Inferior parietal cortex (tissue), 1 donor: ENCODE measurements at regions not wholly inside any gene's neighbourhood (a gene's known extent, or its start where the extent isn't known, plus 50 kb on each side); places are given as distances from the start of the nearest gene placed in this dataset.
"Not testable (repeated sequence)": the region's sequence is repeated elsewhere in the genome, so short reads cannot be mapped to it uniquely, and the experiment has no call there.

Experiments
- DNase-seq: peaks from one replicate; pipeline ENCODE4 v3.0.0-alpha.2; 2016; ENCODE audit errors: extremely low spot score

DNA sequence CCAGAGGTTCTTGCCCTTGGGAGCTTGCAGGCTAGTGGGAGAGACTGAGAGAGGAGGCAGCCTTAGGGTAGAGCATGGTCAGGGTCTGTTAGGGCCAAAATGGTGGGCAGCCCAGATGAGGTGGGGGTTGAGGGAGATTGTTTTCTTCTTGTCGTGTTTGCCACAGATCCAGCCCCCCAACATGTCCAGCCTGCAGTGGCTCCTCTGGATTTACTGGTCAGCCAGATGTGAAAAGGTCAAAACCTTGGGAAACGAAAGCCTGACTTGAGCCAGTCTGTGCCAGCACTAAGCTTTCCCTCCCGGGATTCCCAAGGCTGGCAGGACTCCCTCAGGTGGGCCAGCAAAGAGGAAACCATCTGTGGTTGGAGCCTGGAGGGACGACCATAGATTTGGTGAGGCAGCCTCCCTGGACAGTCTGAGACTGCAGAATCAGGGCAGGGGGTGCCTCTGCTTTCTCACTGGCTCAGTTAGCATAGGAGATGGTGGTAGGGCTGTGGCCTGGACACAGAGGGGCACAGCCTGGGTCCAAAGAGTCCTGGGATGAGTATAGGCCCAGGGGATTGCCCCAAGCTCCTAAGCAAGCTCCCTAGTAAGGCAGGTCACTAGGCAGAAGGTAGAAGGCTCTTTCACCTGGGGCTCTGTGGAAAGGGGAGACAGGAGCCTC, 51.2 kb upstream of the PRR23C start:
- DNase-seq, result no peak

DNA sequence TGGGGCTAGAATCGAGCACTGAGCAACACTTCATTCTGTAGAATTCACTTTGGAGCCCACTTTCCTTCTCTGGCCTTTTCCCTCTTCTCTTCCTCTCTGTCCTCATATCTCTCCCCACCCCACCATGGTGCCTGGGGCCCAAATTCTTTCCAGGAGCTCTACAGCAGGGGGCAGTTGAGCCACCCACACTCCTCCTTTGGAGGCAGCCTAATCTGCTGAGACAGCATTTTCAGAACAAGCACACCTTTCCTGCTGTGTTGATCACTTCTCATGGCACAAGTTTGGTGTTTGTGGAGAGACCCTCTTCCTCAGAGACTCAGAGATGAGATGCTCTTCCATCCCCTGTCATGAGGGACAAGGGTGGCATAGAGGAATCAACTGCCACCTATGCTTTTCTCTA, 52.0 kb upstream of the PRR23C start:
- DNase-seq, result no peak

DNA sequence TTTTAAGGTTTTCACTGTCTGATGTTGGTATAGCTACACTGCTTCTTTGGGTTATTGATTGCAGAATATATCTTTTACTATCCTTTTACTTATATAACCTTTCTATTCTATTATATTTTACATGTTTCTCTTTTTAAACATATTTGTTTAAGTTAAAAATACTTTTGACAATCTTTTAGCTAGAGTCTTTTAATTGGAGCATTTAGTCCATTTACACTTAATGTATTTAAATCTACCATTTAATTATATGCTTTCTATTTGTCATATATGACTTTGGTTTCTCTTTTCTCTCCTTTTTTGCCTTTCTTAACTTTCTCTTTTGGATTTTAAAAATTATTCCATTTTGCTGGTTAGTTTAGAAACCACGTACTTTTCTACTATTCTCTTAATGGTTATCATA, 53.7 kb upstream of the PRR23C start:
- no peak for DNase-seq

DNA sequence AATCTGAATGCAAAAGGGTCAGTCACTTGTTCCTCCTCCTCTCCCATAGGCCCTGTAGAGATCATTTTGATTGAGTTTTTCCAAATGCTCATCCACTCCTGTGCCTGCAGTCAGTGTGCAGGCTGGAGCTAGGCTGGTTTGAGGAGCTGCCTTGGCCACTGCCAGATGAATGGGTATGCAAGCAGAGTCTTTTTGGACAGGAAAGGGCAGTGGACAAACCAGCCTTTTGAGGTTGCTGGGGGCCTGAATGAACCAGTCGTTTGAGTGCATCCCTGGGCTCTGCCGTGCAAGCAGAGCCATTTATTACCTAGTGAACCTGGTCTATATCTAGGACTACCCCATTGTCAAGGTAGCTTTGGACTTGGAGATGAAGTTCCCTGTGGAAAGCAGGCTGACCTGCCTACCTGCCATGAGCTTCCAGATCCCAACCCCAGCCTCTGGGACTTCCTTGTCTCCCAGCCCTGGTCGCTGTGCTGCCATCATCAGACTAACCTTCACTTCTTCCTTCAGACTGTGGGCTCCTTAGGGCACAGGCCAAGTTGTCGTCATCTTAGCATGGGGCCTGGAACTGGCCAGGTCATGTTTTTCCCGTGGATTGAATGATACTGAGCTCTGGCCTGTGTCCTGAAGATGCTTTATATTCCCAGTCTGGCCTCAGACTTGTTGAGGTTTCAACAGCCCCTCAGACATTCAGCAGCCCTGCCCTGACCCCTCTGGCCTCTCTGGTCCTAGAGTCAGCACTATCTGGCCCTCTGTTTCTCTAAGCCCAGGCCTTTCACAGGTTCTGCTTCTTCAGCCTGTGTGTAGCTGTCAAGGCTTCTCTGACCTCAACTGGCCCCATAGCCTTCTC, 55.5 kb upstream of the PRR23C start:
- DNase-seq, result no peak

DNA sequence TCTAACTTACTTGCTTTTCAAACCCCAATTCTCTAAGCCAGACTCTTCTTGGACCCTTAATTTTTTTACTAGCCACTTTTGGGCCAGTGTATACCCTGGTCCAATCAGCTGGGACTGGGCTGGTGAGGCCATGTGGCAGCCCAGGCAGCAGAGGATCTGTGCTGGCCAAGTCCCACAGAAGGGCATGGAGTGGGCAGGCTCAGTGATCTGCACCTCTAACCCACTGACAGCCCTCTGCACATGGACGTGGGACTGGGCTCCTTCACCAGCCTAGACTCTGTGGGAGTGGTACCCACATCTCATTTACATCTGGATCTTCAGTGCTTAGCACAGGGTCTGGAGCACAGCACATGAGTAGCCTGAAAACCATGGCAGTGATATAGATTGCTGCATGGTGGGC, 56.1 kb upstream of the PRR23C start:
- no peak for DNase-seq

DNA sequence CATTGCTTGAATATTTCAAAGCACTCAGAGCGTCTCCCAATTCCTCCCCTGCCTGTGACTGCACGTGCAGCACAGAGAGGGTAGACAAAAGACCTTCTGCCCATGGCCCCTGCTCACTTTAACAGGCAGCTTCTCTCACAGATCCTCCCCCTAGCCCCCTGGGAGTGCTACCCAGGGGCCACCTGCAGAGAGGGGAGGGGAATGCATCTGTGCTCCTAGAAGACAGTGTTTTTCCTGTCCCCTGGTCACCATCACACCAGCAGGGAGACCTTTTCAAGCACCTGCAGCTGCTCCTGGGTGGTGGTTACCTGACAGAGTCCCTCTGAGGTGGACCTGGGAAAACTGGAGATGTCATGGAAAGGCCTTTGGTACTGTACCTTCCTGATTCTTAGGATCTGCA, 56.7 kb upstream of the PRR23C start:
- DNase-seq, result no peak

DNA sequence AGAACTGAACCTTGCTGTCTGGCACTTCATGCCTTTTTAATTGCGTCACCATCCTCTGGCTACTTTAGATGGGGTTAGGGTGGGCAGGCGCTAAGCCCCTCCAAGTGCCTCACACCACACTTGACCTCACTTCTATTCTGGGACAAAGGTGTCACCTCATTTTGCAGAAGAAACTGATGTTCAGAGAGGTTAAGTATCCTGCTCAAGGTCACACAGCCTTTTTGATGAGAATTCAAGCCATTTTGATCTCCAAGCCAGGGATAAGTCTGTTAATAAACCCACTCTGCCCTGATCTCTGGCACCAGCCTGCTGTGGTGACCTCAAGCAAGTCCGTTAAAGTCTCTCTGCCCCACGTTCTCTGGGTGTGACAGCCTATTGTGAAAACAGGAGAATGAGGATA, 58.8 kb upstream of the PRR23C start:
- no peak for DNase-seq

DNA sequence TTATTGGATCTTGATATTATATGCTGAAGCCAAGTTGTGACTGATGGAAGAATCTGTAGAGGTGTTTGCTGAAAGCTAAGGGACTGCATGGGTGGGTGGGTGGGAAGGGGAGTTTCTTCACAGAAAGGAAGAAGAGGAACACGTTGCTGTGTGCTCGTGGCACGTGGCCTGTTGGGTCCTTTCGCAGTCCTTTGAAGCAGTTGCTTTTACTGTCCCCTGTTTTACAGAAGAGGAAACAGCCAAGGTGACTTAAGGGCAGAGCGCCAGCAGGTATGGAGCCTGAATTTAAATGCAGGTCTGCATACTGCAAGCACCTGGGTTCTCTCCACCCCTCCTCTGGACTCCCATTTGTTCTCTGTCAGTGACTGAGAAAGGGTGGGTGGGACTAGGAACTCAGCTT, 59.4 kb upstream of the PRR23C start:
- no peak for DNase-seq

DNA sequence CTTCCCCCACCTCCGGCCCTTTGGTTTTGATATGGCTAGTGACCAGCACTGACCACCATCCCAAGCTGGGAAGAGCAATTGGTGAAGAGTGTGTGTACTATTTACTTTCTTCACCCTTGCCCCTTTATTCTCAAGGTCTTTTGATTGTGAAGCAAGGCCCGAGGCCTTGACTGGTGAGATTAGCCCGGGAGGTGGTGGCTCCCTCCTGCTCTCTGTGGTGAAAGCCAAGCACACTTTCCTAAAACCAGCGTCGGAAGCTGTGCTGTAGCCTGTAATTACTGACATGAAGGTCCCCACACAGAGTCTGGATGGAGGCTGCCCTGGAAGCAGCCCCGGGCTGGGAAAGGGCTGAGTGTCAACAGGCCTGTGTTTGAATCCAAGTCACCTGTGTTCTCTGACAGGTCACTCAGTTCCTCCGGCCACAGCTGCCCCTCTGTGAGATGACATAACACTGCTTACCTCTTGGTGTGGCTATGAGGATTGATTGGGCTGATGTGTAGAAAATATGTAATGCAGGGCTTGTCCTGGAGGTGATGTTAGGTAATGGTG, 60.5 kb upstream of the PRR23C start:
- no peak for DNase-seq

DNA sequence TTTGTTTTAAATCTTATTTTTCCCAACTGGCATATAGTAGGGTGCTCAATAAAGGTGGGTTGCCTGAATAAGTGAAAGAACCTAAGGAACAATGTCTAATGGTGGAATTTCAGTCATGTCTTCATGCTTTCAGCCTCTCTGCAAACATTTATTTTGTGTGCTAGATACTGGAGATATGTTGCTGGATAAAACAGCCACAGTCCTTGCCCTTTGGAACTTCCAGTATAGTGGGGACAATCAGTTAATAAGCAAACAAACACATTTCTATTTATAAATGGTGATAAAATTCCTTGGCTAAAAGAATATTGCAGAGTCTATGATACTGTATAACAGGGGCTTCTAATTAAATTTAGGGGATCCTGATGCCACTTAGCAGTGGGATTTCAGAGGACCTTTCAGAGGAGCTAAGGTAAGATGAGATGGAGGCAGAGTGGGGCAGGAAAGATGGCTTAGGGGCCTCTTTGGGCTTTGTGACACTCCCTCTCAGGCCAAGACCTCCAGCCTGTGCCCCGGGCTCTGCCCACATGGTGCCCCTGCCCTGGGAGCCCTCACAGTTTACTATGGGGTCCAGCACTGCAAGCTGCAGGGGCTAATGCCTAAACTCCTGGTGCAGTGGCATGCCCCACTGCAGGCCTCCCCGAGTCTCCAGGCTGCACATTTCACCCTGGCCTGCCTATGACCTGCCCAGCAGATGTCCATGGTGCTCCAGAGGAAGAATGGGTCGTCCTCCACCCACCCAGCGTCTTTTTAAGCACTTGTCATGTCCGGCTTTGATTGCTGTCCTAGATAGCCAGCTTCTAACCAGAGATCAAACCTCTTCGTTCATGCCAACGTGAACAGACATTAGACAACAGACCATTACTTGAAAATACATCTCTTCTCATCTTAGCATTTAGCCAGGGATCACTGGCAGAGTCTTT, 61.6 kb upstream of the PRR23C start:
- no peak for DNase-seq

DNA sequence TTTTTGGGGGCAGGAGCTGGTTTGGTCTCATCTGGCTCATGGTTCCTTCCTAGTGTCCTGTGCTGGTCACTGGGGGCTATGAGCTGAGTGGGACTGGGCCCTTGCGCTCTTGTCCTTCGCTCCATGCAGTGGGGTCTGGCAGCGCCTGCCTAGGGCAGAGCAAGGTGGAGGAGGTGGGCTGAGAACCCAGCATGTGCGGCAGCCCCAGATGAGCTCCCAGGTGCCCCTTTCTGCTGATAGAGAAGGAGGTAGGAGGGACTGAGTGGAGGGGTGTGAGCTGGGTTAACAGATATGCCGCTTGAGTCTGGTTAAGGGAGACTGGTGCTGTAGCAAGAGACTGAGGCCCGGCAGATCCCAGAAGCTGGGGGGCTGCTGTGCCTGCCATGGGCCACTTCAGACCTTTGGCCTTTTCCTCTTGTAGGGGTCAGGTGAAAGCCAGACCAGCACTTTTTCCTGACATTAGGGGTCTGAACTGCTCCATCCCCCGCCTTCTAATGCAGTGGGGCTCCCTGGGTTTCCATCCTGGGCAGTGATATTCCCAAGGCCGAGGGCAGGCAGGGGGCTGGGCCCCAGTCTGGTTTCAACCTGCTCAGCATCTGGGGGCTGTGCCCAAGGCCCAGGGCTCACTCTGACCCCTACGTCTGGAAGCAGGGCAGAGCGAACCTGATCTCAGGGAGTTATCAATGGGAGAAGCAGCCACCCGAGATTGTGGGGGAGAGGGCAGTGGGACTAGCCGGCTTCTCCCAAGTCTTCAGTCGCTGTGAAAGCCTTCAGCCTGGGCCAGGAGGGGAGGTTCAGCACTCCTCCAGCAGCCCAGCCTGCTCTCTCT, 62.9 kb upstream of the PRR23C start:
- DNase-seq, result no peak

DNA sequence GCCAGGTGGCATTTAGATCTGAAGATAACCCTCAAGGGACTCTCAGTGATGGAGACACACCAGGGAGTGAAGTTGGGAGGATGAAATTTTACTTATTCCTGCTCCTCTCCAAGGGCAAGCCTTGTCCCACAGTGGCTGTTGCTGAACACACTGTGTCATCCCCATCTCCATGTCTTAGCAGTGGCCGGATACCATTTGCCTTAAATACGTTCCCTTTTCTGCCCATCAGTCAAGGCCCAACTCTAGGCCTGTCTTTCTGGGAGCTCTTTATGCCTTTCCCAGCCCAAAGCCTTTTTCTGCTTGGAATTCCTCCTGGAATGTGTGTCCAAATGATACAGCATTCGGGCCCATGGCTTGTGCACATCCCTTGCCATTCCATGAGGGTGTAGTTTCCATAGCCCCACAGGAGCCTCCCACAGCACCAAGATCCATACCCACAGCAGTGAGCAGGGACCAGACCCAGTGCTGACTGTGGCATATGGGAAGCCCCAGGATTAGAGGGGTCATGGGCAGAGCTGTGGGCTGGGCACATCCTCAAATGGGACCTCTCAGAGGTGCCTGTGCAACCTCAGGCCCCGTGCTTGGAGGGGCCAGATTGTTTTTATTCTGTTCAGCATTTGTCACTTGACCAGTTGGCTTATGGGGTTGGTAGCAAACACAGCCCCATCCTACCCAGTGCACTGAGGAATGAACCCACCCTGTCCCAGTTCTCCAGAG, 63.7 kb upstream of the PRR23C start:
- DNase-seq, result no peak

DNA sequence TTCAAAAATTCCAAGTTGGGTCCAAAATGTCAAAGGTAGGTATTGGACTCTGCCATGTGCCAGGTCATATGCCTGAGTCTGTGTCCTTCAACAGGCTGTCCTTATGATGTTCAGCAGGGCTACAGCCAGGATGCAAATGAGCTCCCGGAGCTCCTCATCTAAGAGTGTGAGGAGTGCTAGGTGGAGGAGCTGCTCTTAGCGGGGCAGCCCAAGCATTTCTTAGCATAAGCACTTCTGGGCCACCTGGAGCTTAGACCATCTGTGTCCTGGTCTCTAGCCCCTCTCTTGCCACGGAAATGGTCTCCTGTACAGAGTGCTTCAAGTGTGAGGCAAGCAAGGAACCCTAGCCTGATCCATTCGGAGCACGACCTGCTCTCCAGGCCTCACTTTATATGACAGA, 64.6 kb upstream of the PRR23C start:
- no peak for DNase-seq

DNA sequence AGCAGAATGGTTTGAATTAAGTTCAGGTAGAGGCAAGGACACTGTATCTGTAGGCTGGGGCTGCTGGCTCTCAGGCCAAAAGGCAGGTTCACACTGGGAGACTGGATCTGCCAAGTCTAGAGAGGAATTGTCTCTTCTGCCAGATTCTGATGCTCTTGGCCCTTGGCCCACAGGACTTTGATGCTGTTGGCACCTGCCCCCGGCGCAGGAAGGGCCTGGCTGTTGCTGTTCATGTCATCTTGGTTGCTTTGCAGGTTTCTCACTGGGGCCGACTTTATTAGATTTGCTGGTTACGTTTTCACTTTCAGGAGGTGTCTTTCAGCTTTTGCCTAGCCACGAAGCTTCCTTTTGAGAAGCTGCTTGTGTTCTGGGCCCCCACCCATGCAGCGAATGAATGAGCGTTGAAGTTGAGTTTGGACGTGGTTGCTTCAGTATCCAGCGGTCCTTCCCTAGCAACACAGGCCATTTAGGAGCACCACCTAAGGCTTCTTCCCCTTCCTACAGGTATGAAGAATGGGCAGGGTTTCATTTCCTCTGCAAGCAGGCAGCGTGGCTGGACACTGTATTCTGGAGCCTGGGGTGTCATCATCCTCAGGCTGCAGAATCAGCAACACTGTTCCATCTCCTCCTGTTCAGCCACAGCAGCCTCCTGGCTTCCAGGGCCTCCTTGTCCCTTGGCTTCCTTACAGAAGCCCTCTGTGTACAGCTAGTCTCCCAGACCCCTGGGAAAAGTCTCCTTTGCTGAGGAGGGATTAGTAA, 65.6 kb upstream of the PRR23C start:
- no peak for DNase-seq

DNA sequence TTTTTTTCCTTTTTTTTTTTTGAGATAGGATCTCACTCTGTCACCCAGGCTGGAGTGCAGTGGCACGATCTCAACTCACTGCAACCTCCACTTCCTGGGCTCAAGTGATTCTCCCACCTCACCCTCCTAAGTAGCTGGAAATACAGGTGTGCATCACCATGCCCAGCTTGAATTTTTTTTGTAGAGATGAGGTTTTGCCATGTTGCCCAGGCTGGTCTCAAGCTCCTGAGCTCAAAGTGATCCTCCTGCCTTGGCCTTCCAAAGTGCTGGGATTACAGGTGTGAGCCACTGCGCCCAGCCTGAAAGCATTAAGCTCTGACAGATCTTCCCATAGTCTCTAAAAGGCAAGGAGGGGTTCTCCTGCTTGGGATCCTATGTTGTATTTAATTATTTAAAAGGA, 66.2 kb upstream of the PRR23C start:
- not testable (repeated sequence) for DNase-seq

DNA sequence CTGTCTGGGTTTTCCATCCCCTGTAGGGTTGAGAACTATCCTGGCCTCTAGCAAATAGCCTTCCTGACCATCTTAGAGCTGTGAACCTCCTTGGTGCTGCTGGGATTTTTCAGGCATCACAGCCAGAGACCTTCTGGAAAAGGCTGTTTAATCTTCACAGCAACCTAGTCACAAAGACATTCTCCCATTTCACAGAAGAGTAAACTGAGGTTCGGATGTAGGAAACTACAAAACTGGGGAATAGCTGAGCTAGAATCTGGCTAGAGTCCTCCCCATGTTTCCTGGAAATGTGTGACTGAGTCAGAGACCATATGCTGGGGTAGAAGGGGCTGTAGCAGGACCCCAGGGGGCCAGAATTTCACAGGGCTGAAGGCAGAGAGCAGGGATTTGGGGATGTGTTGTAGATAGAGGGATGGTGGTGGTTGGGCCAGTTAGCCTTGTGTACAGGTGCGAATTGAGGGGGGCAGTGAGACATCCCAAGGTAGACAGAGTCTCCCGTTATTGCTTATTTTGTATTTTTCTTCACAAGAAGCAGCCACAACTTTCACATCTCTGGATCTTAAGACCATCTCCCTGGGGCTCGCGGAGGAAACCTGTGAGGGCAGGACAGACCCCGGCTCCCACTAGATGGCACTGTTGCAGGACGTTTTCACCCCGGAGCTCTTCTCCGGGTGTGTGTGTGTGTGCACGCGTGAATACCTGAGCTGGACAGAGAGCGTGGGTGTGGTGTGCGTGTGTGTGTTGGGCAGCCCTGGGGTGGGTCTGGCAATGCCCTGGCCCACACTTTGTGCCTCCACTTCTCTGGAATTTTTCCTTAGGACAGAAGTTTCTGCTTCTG, 66.9 kb upstream of the PRR23C start:
- DNase-seq, result peak; percentile 78

DNA sequence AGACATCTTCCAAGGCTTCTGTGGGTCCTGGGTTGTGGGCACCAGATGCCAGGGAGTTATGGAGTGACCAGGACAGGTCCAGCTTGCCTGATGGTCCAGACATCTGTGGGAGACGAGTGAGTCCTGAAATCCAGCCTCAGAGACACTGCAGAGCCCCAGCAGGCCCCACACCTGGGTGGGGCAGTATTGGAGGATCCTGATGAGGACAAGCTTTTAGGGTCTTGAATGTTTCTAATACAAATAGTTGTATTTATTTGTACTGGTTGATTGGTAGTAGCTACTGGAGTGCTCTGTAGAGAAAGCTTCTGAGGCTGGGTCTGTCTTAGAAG, 67.5 kb upstream of the PRR23C start:
- no peak for DNase-seq

DNA sequence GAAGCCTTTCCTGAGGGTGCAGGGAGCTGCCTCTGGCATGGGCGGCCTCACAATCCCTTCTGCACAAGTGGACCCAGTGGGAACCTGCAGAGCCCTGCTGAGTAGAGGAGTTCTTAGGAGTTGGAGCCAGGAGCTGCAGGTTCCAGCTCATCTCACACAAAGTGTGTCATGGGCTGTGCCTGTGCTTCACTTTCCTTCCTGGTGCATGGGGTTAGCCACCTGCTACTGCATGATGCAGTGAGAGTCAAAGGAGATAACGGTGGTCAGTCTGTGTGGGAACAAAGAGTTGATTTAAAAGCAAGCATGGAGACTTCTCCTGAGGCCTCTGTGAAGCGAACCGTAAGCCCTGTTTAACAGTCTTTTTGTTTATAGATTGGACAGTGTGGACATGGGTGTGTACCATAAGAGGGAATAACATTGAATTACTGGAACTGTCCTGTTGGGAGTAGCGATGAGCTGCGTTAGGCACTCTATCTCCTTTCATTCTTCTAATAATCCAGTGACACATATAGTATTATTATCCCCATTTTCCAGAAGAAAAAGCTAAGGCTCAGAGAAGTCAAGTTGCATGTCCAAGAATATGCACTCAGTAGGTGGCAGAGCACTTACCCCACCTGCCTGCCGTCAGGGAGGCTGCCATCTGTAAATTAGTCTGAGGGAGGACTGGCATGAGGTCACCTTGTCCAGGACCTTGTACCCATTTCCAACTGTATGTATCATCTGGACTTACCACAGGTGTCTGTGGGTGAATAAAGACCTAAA, 68.7 kb upstream of the PRR23C start:
- no peak for DNase-seq
